Pancreas (tissue), 10 donors: ENCODE measurements at regions not wholly inside any gene's neighbourhood (a gene's known extent, or its start where the extent isn't known, plus 50 kb on each side); places are given as distances from the start of the nearest gene placed in this dataset.
A peak's percentile ranks its signal among the peaks of the same experiment; 100 is the strongest.

Experiments
- ATAC-seq, 4 donors: fragments of 200-7000 bp; cut with Tn5 transposase; one replicate each; pipeline versions ENCODE4 v1.8.0 to v1.9.1; 2020; ENCODE audit warnings: mild to moderate bottlenecking in 4 of 4, moderate library complexity in 4 of 4
- DNase-seq, 6 donors: peaks; one replicate each; pipeline ENCODE4 v3.0.0-alpha.2; 2020
- FAIRE-seq: peaks from 2 replicates; lab custom pipeline; 2012; peaks lifted over from hg19 to GRCh38; lab: Jason Lieb, UNC
- H3K27ac ChIP-seq, 4 donors: fragments of 200-600 bp; sonication (generic); 1 replicate in 3 of 4; 2 replicates in 1 of 4; pipeline versions ENCODE4 v1.5.0 to v1.8.0; 2020
- H3K27me3 ChIP-seq, 4 donors: fragments of 200-600 bp; one replicate each; pipeline ENCODE4 v1.8.0; 2021
- H3K36me3 ChIP-seq, 3 donors: fragments of 200-600 bp; sonication (generic) in 1 of 3; one replicate each; pipeline versions ENCODE4 v1.5.0 to v1.8.0; 2020 to 2021
- H3K4me1 ChIP-seq, 3 donors: fragments of 200-600 bp; one replicate each; pipeline ENCODE4 v1.8.0; 2021
- H3K4me3 ChIP-seq, 4 donors: fragments of 200-600 bp; sonication (generic) in 2 of 4; one replicate each; pipeline versions ENCODE4 v1.5.0 to v1.8.0; 2020 to 2021
- H3K9me3 ChIP-seq, 4 donors: fragments of 200-600 bp; one replicate each; pipeline ENCODE4 v1.8.0; 2021
- CTCF ChIP-seq, 4 donors: fragments of 200-600 bp; sonication (generic) in 3 of 4; IDR thresholded peaks; one replicate each; pipeline versions ENCODE4 v1.5.0 to v1.8.0; 2021; ENCODE audit warnings: antibody characterized with exemption in 4 of 4
- WGBS, 2 donors: extraction: QIAGEN DNeasy Blood & Tissue Kit; methylation state at CpG; one replicate each; pipeline ENCODE4 v1.1.7; 2013; 5-methylcytosine and 5-hydroxymethylcytosine counted together
- intact Hi-C, 3 donors: fragments of 100-400 bp; cut with DNase I; formaldehyde crosslinking; loops; one replicate each; pipeline versions ENCODE4 v1.11.1 to v1.14.2; 2022
- donor health status: healthy with polysubstance abuse.
- donor health status: DM: no; HTN: no; CAD: no; lungs with moderate emphysema.
- donor health status: DM: no; HTN: no; CAD: no.
- donor health status: control.
- donor health status: control.
- donor health status: Bipolar disorder and iron deficiency.
- donor health status: DM: yes; HTN: yes; CAD: no.
- donor health status: DM: no; HTN: no; CAD: no.
- donor health status: DM: no; HTN: no; CAD: no.
- donor health status: DM: yes; HTN: yes; CAD: no.

- no peak for FAIRE-seq
- DNase-seq, result peak in 2 of 6 donors; percentile 10 to 24
- WGBS, 2 donors, result 46 to 51% methylated on average over 3 of the region's 3 CpGs
- H3K9me3 ChIP-seq, result no peaks in the 10 kb centered on the region
- H3K27me3 ChIP-seq, result no peaks in the 10 kb centered on the region
- no peak overlapping the region for H3K4me3 ChIP-seq
- peak overlapping the region in 3 of 4 donors; percentile 8 to 73 (median 52) for H3K27ac ChIP-seq
- no peaks in the 10 kb centered on the region for H3K4me1 ChIP-seq
- intact Hi-C loops, result no loop called here
- H3K36me3 ChIP-seq, result no peaks in the 10 kb centered on the region
- ATAC-seq, result peak; percentile 68 to 89 (median 77)
- no peak for TF ChIP-seq CTCF (IDR thresholded peaks at IDR 0.05)
Measured at GRCh38 chr3:65146179-65146578, 458.4 kb upstream of the ADAMTS9 start.

- Histone ChIP-seq H3K4me3 (no peak overlapping the region), H3K27me3 (no peaks in the 10 kb centered on the region), H3K4me1 (no peaks in the 10 kb centered on the region), H3K9me3 (no peaks in the 10 kb centered on the region), H3K36me3 (no peaks in the 10 kb centered on the region), H3K27ac (peak overlapping the region in 3 of 4 donors; percentile 8 to 73 (median 52))
- no peak for TF ChIP-seq CTCF (IDR thresholded peaks at IDR 0.05)
- WGBS, 2 donors, result 95 to 98% methylated on average over 1 of the region's 1 CpG
- DNase-seq, result no peak
- intact Hi-C loops, result no loop called here
- ATAC-seq, result no peak
- FAIRE-seq, result no peak
Measured at GRCh38 chr3:65145680-65146079, 457.9 kb upstream of the ADAMTS9 start.

- Histone ChIP-seq H3K27ac (peak overlapping the region in 1 of 4 donors; percentile 52), H3K4me3 (no peak overlapping the region), H3K27me3 (no peaks in the 10 kb centered on the region), H3K36me3 (no peaks in the 10 kb centered on the region), H3K4me1 (no peaks in the 10 kb centered on the region), H3K9me3 (no peaks in the 10 kb centered on the region)
- TF ChIP-seq CTCF (IDR thresholded peaks at IDR 0.05), result no peak
- DNase-seq, result no peak
- ATAC-seq, result no peak
- FAIRE-seq, result no peak
- intact Hi-C loops, result no loop called here
Measured at GRCh38 chr3:65144791-65145351, 457.1 kb upstream of the ADAMTS9 start.

- no peaks in the 10 kb centered on the region for H3K9me3 ChIP-seq
Measured at GRCh38 chr3:65142456-65142855, 454.7 kb upstream of the ADAMTS9 start.

More at GRCh38 chr3:65142456-65142855, 454.7 kb upstream of the ADAMTS9 start:
- FAIRE-seq, result no peak
- H3K27ac ChIP-seq, result no peak overlapping the region
- H3K36me3 ChIP-seq, result no peaks in the 10 kb centered on the region
- intact Hi-C loops, result no loop called here
- DNase-seq, result no peak
- TF ChIP-seq CTCF (IDR thresholded peaks at IDR 0.05), result no peak
- no peak for ATAC-seq
- no peak overlapping the region for H3K4me3 ChIP-seq
- H3K27me3 ChIP-seq, result no peaks in the 10 kb centered on the region
- no peaks in the 10 kb centered on the region for H3K4me1 ChIP-seq
